Mesodermal cell (in vitro differentiated cells): ENCODE measurements at regions not wholly inside any gene's neighbourhood (a gene's known extent, or its start where the extent isn't known, plus 50 kb on each side); places are given as distances from the start of the nearest gene placed in this dataset.
A peak's percentile ranks its signal among the peaks of the same experiment; 100 is the strongest.

Experiments
- H3K27ac ChIP-seq: 2 replicates; pipeline ENCODE4 v1.7.0; 2013; ENCODE audit warnings: mild to moderate bottlenecking, low read depth, low read length, moderate library complexity; ENCODE audit not compliant: severe bottlenecking
- H3K36me3 ChIP-seq: 2 replicates; pipeline ENCODE4 v1.7.1; 2013; ENCODE audit warnings: mild to moderate bottlenecking, low read length, moderate library complexity; ENCODE audit not compliant: control insufficient read depth, insufficient read depth
- H3K4me1 ChIP-seq: one replicate; pipeline ENCODE4 v1.7.1; 2013; ENCODE audit warnings: mild to moderate bottlenecking, low read length; ENCODE audit not compliant: insufficient read depth, control insufficient read depth, poor library complexity, severe bottlenecking
- H3K4me3 ChIP-seq: 2 replicates; pipeline ENCODE4 v1.7.0; 2013; ENCODE audit warnings: low read length, control low read depth, mild to moderate bottlenecking; ENCODE audit not compliant: insufficient read depth, poor library complexity, severe bottlenecking; ENCODE audit errors: extremely low read depth
- H3K9me3 ChIP-seq: 2 replicates; pipeline ENCODE4 v1.7.1; 2013; ENCODE audit warnings: mild to moderate bottlenecking, low read length, moderate library complexity; ENCODE audit not compliant: control insufficient read depth
- WGBS, 2 experiments: methylation state at CpG; one replicate each; pipeline ENCODE4 v1.1.5; 2013; ENCODE audit warnings: missing lambda C conversion rate in 2 of 2; ENCODE audit not compliant: insufficient coverage in 2 of 2; 5-methylcytosine and 5-hydroxymethylcytosine counted together

GRCh38 chr2:172278667-172279066, 148.7 kb upstream of the ITGA6 start:
- Histone ChIP-seq H3K27ac (no peak overlapping the region), H3K9me3 (peaks cover 9% of the 10 kb centered on the region), H3K4me1 (peaks cover 5% of the 10 kb centered on the region), H3K36me3 (no peaks in the 10 kb centered on the region), H3K4me3 (no peak overlapping the region)
- 90 to 94% methylated on average over 4 to 5 of the region's 6 CpGs for WGBS, 2 experiments

GRCh38 chr2:172279214-172279613, 148.2 kb upstream of the ITGA6 start:
- H3K4me3 ChIP-seq, result no peak overlapping the region
- 95% methylated on average over 2 of the region's 5 CpGs for WGBS, 2 experiments

GRCh38 chr2:172279813-172280212, 147.6 kb upstream of the ITGA6 start:
- peaks cover 13% of the 10 kb centered on the region for H3K4me1 ChIP-seq
- no peak overlapping the region for H3K4me3 ChIP-seq
- H3K9me3 ChIP-seq, result peaks cover 9% of the 10 kb centered on the region
- H3K36me3 ChIP-seq, result no peaks in the 10 kb centered on the region
- H3K27ac ChIP-seq, result no peak overlapping the region

More at GRCh38 chr2:172279214-172279613, 148.2 kb upstream of the ITGA6 start:
- Histone ChIP-seq H3K27ac (no peak overlapping the region), H3K36me3 (no peaks in the 10 kb centered on the region), H3K4me1 (peaks cover 9% of the 10 kb centered on the region), H3K9me3 (peaks cover 9% of the 10 kb centered on the region)

GRCh38 chr2:172280571-172281361, 146.6 kb upstream of the ITGA6 start:
- H3K36me3 ChIP-seq, result no peaks in the 10 kb centered on the region
- H3K4me3 ChIP-seq, result no peak overlapping the region
- WGBS, 2 experiments, result 50% methylated on average over 1 of the region's 6 CpGs; no CpG with 5 or more reads in 1 of the 2 experiments
- peaks cover 21% of the 10 kb centered on the region for H3K4me1 ChIP-seq
- no peak overlapping the region for H3K27ac ChIP-seq
- H3K9me3 ChIP-seq, result peaks cover 9% of the 10 kb centered on the region

- H3K27ac ChIP-seq, result peak overlapping the region; percentile 51
- WGBS, 2 experiments, result 92 to 100% methylated on average over 1 to 2 of the region's 3 CpGs
- peaks cover 6% of the 10 kb centered on the region for H3K9me3 ChIP-seq
- H3K36me3 ChIP-seq, result no peaks in the 10 kb centered on the region
- H3K4me3 ChIP-seq, result no peak overlapping the region
- H3K4me1 ChIP-seq, result peaks cover 21% of the 10 kb centered on the region
Observed at GRCh38 chr2:172281648-172282570, 145.5 kb upstream of the ITGA6 start.

GRCh38 chr2:172282944-172283343, 144.4 kb upstream of the ITGA6 start:
- Histone ChIP-seq H3K4me1 (peaks cover 21% of the 10 kb centered on the region), H3K27ac (peak overlapping the region; percentile 74), H3K4me3 (no peak overlapping the region), H3K9me3 (no peaks in the 10 kb centered on the region), H3K36me3 (no peaks in the 10 kb centered on the region)
- 82 to 83% methylated on average over 2 to 3 of the region's 5 CpGs for WGBS, 2 experiments

- H3K4me1 ChIP-seq, result peaks cover 21% of the 10 kb centered on the region
- 71 to 75% methylated on average over 4 of the region's 5 CpGs for WGBS, 2 experiments
Observed at GRCh38 chr2:172283476-172283875, 143.9 kb upstream of the ITGA6 start.

GRCh38 chr2:172284209-172284608, 143.2 kb upstream of the ITGA6 start:
- WGBS, 2 experiments, result 100% methylated on average over 1 of the region's 4 CpGs; no CpG with 5 or more reads in 1 of the 2 experiments
- H3K4me3 ChIP-seq, result no peak overlapping the region
- no peaks in the 10 kb centered on the region for H3K36me3 ChIP-seq
- peaks cover 21% of the 10 kb centered on the region for H3K4me1 ChIP-seq
- no peaks in the 10 kb centered on the region for H3K9me3 ChIP-seq
- no peak overlapping the region for H3K27ac ChIP-seq

More at GRCh38 chr2:172283476-172283875, 143.9 kb upstream of the ITGA6 start:
- Histone ChIP-seq H3K36me3 (no peaks in the 10 kb centered on the region), H3K27ac (peak overlapping the region; percentile 74), H3K9me3 (no peaks in the 10 kb centered on the region), H3K4me3 (no peak overlapping the region)

DNA sequence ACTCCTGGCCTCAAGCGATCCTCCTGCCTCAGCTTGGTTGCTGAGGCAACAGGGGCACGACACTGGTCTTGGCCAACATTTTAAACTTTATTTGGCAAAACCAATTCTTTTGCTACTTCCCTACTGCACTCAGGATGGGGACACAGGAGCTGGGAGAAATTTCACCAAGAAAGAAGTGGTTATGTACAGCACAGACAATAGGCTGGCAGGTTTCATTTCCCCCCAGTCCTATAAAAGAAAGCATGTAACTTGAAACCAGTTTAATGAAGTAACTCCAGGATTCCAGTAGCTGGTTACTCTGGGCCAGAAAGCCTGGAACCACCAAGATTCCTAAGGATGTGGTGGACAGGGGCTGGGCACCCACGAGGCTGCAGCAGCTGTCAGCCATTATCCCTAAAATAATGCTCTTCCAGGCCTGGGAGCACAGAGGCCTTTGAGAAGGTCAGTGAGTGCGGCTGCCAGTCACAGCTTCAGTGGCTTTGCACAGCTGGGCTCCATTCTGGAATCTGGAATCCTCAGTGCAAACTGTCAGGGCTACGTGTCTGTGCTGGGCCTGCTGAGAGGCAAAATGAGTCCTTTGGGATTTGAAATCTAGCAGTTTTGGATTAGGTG, 142.3 kb upstream of the ITGA6 start:
- Histone ChIP-seq H3K9me3 (no peaks in the 10 kb centered on the region), H3K4me1 (peaks cover 21% of the 10 kb centered on the region), H3K36me3 (no peaks in the 10 kb centered on the region), H3K4me3 (no peak overlapping the region), H3K27ac (peak overlapping the region; percentile 58)
- WGBS, 2 experiments, result 49 to 57% methylated on average over 3 to 4 of the region's 5 CpGs

DNA sequence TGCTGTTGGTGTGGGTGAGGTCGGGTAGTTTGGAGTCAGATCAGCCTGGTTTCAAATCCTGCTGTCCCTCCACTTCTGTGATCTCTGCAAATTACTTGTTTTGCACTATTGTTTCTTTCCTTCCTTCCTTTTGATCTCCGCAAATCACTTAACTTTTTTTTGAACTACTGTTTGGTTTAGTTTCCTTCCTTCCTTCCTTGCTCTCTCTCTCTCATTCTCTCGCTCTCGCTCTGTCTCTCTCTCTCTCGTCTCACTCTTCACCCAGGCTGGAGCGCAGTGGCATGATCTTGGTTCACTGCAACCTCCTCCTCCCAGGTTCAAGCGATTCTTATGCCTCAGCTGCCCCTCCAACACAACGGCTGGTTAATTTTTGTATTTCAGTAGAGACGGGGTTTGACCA, 141.6 kb upstream of the ITGA6 start:
- no peak overlapping the region for H3K4me3 ChIP-seq
- H3K9me3 ChIP-seq, result no peaks in the 10 kb centered on the region
- H3K36me3 ChIP-seq, result no peaks in the 10 kb centered on the region
- peaks cover 21% of the 10 kb centered on the region for H3K4me1 ChIP-seq
- H3K27ac ChIP-seq, result no peak overlapping the region
- 85 to 98% methylated on average over 4 to 5 of the region's 9 CpGs for WGBS, 2 experiments
